ENCODE measurements at regions not wholly inside any gene's neighbourhood (a gene's known extent, or its start where the extent isn't known, plus 50 kb on each side); places are given as distances from the start of the nearest gene placed in this dataset.
"Not testable (repeated sequence)": the region's sequence is repeated elsewhere in the genome, so short reads cannot be mapped to it uniquely, and the experiment has no call there.

GRCh38 chr5:42317575-42317974 lies 105.7 kb upstream of the GHR start:
- TF ChIP-seq ARNTL (CRISPR knock-in tag; IDR thresholded peaks at IDR 0.05; ENCODE audit: borderline replicate concordance, low read depth), result no peak
- no peak for TF ChIP-seq ZNF70 (CRISPR knock-in tag; IDR thresholded peaks at IDR 0.05)
- no peak for TF ChIP-seq CREB5 (CRISPR knock-in tag; IDR thresholded peaks at IDR 0.05; ENCODE audit: low read depth)
- no peak for TF ChIP-seq TCF4 (CRISPR knock-in tag; IDR thresholded peaks at IDR 0.05; ENCODE audit: borderline replicate concordance)
- TF ChIP-seq ZC3H10 (CRISPR knock-in tag; IDR thresholded peaks at IDR 0.05), result no peak
- no peak for TF ChIP-seq RARB (CRISPR knock-in tag; IDR thresholded peaks at IDR 0.05)
- no peak for TF ChIP-seq ZNF565 (CRISPR knock-in tag; conservative IDR thresholded peaks at IDR 0.05; ENCODE audit: low read depth)
- no peak for TF ChIP-seq POU6F1 (CRISPR knock-in tag; IDR thresholded peaks at IDR 0.05; ENCODE audit: borderline replicate concordance, low read depth)
- TF ChIP-seq CSRNP3 (CRISPR knock-in tag; IDR thresholded peaks at IDR 0.05), result no peak
- no peak for TF ChIP-seq PATZ1 (CRISPR knock-in tag; IDR thresholded peaks at IDR 0.05; ENCODE audit: borderline replicate concordance)
- TF ChIP-seq SNAI2 (CRISPR knock-in tag; IDR thresholded peaks at IDR 0.05), result no peak
- no peak for ATAC-seq

GRCh38 chr5:42319546-42319945 lies 103.7 kb upstream of the GHR start:
- not testable (repeated sequence) for ATAC-seq

- TF ChIP-seq ISL1 (CRISPR knock-in tag; IDR thresholded peaks at IDR 0.05), result no peak
- no peak for ATAC-seq
Measured at GRCh38 chr5:42321785-42322184, 101.5 kb upstream of the GHR start.

GRCh38 chr5:42337143-42337542 lies 86.1 kb upstream of the GHR start:
- ATAC-seq, result no peak
- no peak for TF ChIP-seq CREB5 (CRISPR knock-in tag; IDR thresholded peaks at IDR 0.05; ENCODE audit: low read depth)
- no peak for TF ChIP-seq BACH2 (CRISPR knock-in tag; IDR thresholded peaks at IDR 0.05; ENCODE audit: borderline replicate concordance)
- TF ChIP-seq ZC3H10 (CRISPR knock-in tag; IDR thresholded peaks at IDR 0.05), result no peak
- no peak for TF ChIP-seq POU6F1 (CRISPR knock-in tag; IDR thresholded peaks at IDR 0.05; ENCODE audit: borderline replicate concordance, low read depth)
- TF ChIP-seq CSDC2 (CRISPR knock-in tag; IDR thresholded peaks at IDR 0.05), result no peak
- no peak for TF ChIP-seq ZNF8 (CRISPR knock-in tag; IDR thresholded peaks at IDR 0.05)
- no peak for TF ChIP-seq ZFP3 (CRISPR knock-in tag; IDR thresholded peaks at IDR 0.05)

GRCh38 chr5:42337607-42338006 lies 85.6 kb upstream of the GHR start:
- no peak for TF ChIP-seq GLIS3 (CRISPR knock-in tag; IDR thresholded peaks at IDR 0.05)
- no peak for TF ChIP-seq CREB5 (CRISPR knock-in tag; IDR thresholded peaks at IDR 0.05; ENCODE audit: low read depth)
- no peak for TF ChIP-seq ZNF8 (CRISPR knock-in tag; IDR thresholded peaks at IDR 0.05)
- TF ChIP-seq PPARA (CRISPR knock-in tag; IDR thresholded peaks at IDR 0.05; ENCODE audit: borderline replicate concordance), result no peak
- no peak for TF ChIP-seq POU6F1 (CRISPR knock-in tag; IDR thresholded peaks at IDR 0.05; ENCODE audit: borderline replicate concordance, low read depth)
- no peak for TF ChIP-seq ESRRG (CRISPR knock-in tag; IDR thresholded peaks at IDR 0.05)
- no peak for TF ChIP-seq ZC3H10 (CRISPR knock-in tag; IDR thresholded peaks at IDR 0.05)
- TF ChIP-seq ZNF70 (CRISPR knock-in tag; IDR thresholded peaks at IDR 0.05), result no peak
- no peak for TF ChIP-seq TOX (CRISPR knock-in tag; IDR thresholded peaks at IDR 0.05; ENCODE audit: borderline replicate concordance)
- TF ChIP-seq SNAI2 (CRISPR knock-in tag; IDR thresholded peaks at IDR 0.05), result no peak
- no peak for TF ChIP-seq ZNF565 (CRISPR knock-in tag; conservative IDR thresholded peaks at IDR 0.05; ENCODE audit: low read depth)
- TF ChIP-seq CSDC2 (CRISPR knock-in tag; IDR thresholded peaks at IDR 0.05), result no peak
- TF ChIP-seq ISL1 (CRISPR knock-in tag; IDR thresholded peaks at IDR 0.05), result no peak

More at GRCh38 chr5:42337607-42338006, 85.6 kb upstream of the GHR start:
- no peak for ATAC-seq
